GM23338 (cell line): ENCODE measurements at regions not wholly inside any gene's neighbourhood (a gene's known extent, or its start where the extent isn't known, plus 50 kb on each side); places are given as distances from the start of the nearest gene placed in this dataset.

Experiments
- ATAC-seq: fragments of 200-7000 bp; cut with Tn5 transposase; 3 replicates; pipeline ENCODE4 v1.9.1; 2020
- DNase-seq: peaks from one replicate; pipeline ENCODE4 v3.0.0-alpha.2; 2015; ENCODE audit warnings: low spot score
- H2AFZ ChIP-seq: fragments of 200-600 bp; sonication (generic); 2 replicates; pipeline ENCODE4 v1.8.0; 2016; ENCODE audit warnings: antibody characterized with exemption, mild to moderate bottlenecking, moderate library complexity
- H3F3A ChIP-seq: fragments of 200-600 bp; sonication (generic); replicated peaks from 2 replicates; pipeline ENCODE4 v1.8.0; 2017; ENCODE audit warnings: antibody characterized with exemption, mixed run types, low read depth
- H3K27ac ChIP-seq: fragments of 200-600 bp; sonication (generic); 2 replicates; pipeline ENCODE4 v1.6.1; 2016; ENCODE audit warnings: low read depth
- H3K27me3 ChIP-seq: fragments of 200-600 bp; sonication (generic); 2 replicates; pipeline ENCODE4 v1.8.0; 2016; ENCODE audit warnings: mild to moderate bottlenecking, mixed run types, moderate library complexity; ENCODE audit not compliant: insufficient read depth
- H3K36me3 ChIP-seq: fragments of 200-600 bp; sonication (generic); 2 replicates; pipeline ENCODE4 v1.8.0; 2016; ENCODE audit warnings: mild to moderate bottlenecking; ENCODE audit not compliant: insufficient read depth
- H3K4me1 ChIP-seq: fragments of 200-600 bp; sonication (generic); 2 replicates; pipeline ENCODE4 v1.8.0; 2016; ENCODE audit warnings: mild to moderate bottlenecking, moderate library complexity; ENCODE audit not compliant: insufficient read depth
- H3K4me2 ChIP-seq: fragments of 200-600 bp; sonication (generic); 2 replicates; pipeline ENCODE4 v1.7.1; 2017; ENCODE audit warnings: mixed run types
- H3K4me3 ChIP-seq: fragments of 200-600 bp; sonication (generic); 2 replicates; pipeline ENCODE4 v1.6.1; 2016; ENCODE audit warnings: mixed run types
- H3K79me2 ChIP-seq: fragments of 200-600 bp; sonication (generic); replicated peaks from 2 replicates; pipeline ENCODE4 v1.8.0; 2017; ENCODE audit warnings: mild to moderate bottlenecking; ENCODE audit not compliant: insufficient read depth
- H3K9me2 ChIP-seq: fragments of 200-600 bp; sonication (generic); 2 replicates; pipeline ENCODE4 v1.8.0; 2017; ENCODE audit not compliant: insufficient read depth
- H4K20me1 ChIP-seq: fragments of 200-600 bp; sonication (generic); replicated peaks from 2 replicates; pipeline ENCODE4 v1.8.0; 2017; ENCODE audit warnings: mild to moderate bottlenecking; ENCODE audit not compliant: insufficient read depth
- H3K27ac Mint-ChIP-seq: 2 replicates; pipeline ENCODE4 v1.8.0; 2020; ENCODE audit warnings: inconsistent platforms, mild to moderate bottlenecking, moderate library complexity, mixed read lengths
- H3K27me3 Mint-ChIP-seq: 3 replicates; pipeline ENCODE4 v1.8.0; 2022; ENCODE audit warnings: low read depth, mild to moderate bottlenecking, moderate library complexity, mixed read lengths, inconsistent platforms; ENCODE audit not compliant: insufficient read depth, poor library complexity
- H3K36me3 Mint-ChIP-seq: 3 replicates; pipeline ENCODE4 v1.8.0; 2021; ENCODE audit warnings: low read depth, mild to moderate bottlenecking, inconsistent platforms, moderate library complexity, mixed read lengths
- H3K4me1 Mint-ChIP-seq: 3 replicates; pipeline ENCODE4 v1.8.0; 2020; ENCODE audit warnings: mild to moderate bottlenecking, inconsistent platforms, mixed read lengths
- H3K4me3 Mint-ChIP-seq: 3 replicates; pipeline ENCODE4 v1.8.0; 2021; ENCODE audit warnings: moderate library complexity, mild to moderate bottlenecking, inconsistent platforms, mixed read lengths
- H3K9me3 Mint-ChIP-seq: 3 replicates; pipeline ENCODE4 v1.8.0; 2020; ENCODE audit warnings: moderate library complexity, mild to moderate bottlenecking, inconsistent platforms, mixed read lengths
- CREB1 ChIP-seq: fragments of 250-450 bp; sonication (Bioruptor Pico); IDR thresholded peaks from 2 replicates; pipeline ENCODE4 v1.5.0; 2020; ENCODE audit warnings: low read depth, mild to moderate bottlenecking, moderate library complexity
- CTCF ChIP-seq, 2 experiments: fragments of 200-600 bp in 1 of 2; sonication (generic) in 1 of 2; conservative IDR thresholded peaks; 2 replicates each; pipeline versions ENCODE4 v1.5.1 to v1.6.1; 2016 to 2017; ENCODE audit warnings: antibody characterized with exemption in 2 of 2, low read depth in 2 of 2, mild to moderate bottlenecking in 2 of 2, moderate library complexity in 1 of 2
- NANOG ChIP-seq: IDR thresholded peaks from 2 replicates; pipeline ENCODE4 v1.6.1; 2016; ENCODE audit warnings: antibody characterized with exemption, borderline replicate concordance
- POLR2AphosphoS5 ChIP-seq: IDR thresholded peaks from 2 replicates; pipeline ENCODE4 v1.6.1; 2016; ENCODE audit warnings: antibody characterized with exemption, low read depth
- REST ChIP-seq: IDR thresholded peaks from one replicate; pipeline ENCODE4 v1.6.1; 2018; ENCODE audit warnings: antibody characterized with exemption; ENCODE audit not compliant: unreplicated experiment
- STAT1 ChIP-seq: IDR thresholded peaks from one replicate; pipeline ENCODE4 v1.6.1; 2016; ENCODE audit warnings: antibody characterized with exemption; ENCODE audit not compliant: unreplicated experiment
- ZNF331 ChIP-seq: fragments of 250-450 bp; sonication (Bioruptor Pico); IDR thresholded peaks from 2 replicates; pipeline ENCODE4 v1.5.0; 2020; ENCODE audit warnings: low read depth, mild to moderate bottlenecking, moderate library complexity
- ZNF462 ChIP-seq: fragments of 250-450 bp; sonication (Bioruptor Pico); IDR thresholded peaks from 2 replicates; pipeline ENCODE4 v1.5.0; 2020; ENCODE audit warnings: mild to moderate bottlenecking, moderate library complexity

GRCh38 chr1:177589166-177589565 is 380.7 kb downstream of the SEC16B start (continued):
- TF ChIP-seq ZNF462 (no peak), CTCF (conservative IDR thresholded peaks at IDR 0.05; ENCODE audit: low read depth in 2 of 2) (no peak)

- Histone ChIP-seq H3K27ac (no peak overlapping the region), H3F3A (no peaks in the 10 kb centered on the region), H3K79me2 (no peaks in the 10 kb centered on the region), H3K9me2 (no peaks in the 10 kb centered on the region), H4K20me1 (no peaks in the 10 kb centered on the region), H3K36me3 (no peaks in the 10 kb centered on the region), H2AFZ (no peak overlapping the region), H3K27me3 (no peaks in the 10 kb centered on the region), H3K4me3 (no peak overlapping the region), H3K4me1 (no peaks in the 10 kb centered on the region), H3K4me2 (no peak overlapping the region)
- Mint-ChIP-seq H3K9me3 (no peaks in the 10 kb centered on the region), H3K4me1 (0 out of 3 replicates have a peak, but pooled peaks cover 3% of the 10 kb centered on the region), H3K27ac (no peak overlapping the region), H3K36me3 (no peaks in the 10 kb centered on the region), H3K27me3 (no peaks in the 10 kb centered on the region), H3K4me3 (no peak overlapping the region)
- DNase-seq (no peak), ATAC-seq (no peak)
- TF ChIP-seq CREB1 (CRISPR knock-in tag) (no peak), REST (no peak), ZNF331 (CRISPR knock-in tag) (no peak), CTCF (conservative IDR thresholded peaks at IDR 0.05; ENCODE audit: low read depth in 2 of 2) (no peak), POLR2AphosphoS5 (no peak), STAT1 (no peak), NANOG (no peak)
These were observed 383.4 kb downstream of the SEC16B start for GRCh38 chr1:177586429-177586828.
